ENCODE measurements at regions not wholly inside any gene's neighbourhood (a gene's known extent, or its start where the extent isn't known, plus 50 kb on each side); places are given as distances from the start of the nearest gene placed in this dataset.

DNA sequence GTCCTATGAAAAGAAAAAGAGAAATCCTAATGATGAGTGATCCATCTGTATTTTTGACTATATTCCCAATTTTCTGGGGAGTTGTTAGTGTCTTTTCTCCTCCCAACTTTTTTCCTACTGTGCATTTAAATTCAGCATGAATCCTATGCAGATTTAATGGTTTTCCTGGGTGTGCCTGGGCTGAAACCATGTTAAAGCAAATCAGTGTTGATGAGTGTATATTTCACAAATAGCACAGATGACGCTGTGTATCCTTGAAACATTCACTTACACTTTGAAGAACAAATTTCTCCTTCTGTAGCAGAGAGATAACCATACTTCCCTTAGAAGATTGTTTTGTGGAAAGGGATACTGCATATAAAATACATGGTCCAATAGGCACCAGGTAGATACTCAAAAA, 114.3 kb downstream of the TRIB2 start:
- DNase-seq: no peak

DNA sequence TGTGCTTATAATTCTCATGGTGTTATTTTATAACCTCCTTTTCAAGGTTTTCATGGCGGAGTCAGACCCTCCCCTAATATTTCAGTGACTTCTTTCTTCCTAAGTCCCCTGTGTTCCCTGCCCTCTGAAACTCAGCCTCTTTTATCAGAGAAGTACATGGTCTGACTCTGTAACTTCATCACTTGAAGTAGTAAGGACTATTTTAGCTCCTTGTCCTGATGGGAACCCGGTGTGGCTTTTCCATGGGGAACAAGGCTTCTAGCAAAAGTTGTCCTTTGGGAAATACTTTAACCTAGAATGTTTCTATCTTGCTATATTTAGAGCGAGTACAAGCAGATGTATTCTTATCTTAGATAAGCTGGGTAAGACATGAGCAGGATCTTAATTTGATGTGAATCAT, 117.5 kb downstream of the TRIB2 start:
- DNase-seq: no peak

DNA sequence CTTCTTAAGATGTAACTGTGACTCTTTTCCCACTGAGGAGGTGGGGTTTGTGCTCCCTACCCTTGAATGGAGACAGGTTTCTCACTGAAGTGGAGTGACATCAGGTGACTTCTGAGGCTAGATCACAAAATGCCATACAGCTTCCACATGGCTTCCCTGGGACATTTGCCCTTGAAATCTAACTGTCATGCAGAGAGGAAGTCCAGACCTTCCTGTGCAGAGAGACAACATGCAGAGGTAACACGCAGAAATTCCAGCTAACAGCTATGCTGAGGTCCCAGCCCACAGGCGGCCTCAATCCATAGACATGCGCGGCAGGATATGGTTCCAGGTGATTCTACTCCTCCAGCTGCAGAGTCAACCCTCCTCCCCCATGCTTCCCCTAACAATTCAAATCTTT, 119.0 kb downstream of the TRIB2 start:
- no peak for DNase-seq

DNA sequence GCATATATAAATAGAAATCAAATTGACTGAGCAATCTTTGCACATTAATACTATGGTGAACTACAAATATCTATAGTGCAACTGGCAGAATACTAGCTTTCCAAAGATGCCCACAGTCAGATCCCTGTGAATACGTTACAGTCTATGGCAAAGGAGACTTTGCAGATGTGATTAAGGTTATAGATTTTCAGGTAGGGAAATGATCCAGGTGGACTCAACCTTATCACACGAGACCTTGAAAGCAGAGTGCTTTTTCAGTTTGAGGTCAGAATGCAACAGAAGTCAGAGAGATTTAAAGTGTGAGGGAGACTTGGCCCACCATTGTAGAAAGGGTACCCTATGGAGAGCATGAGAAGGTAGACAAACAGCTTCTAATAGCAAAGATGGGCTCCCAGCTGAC, 122.6 kb downstream of the TRIB2 start:
- DNase-seq: no peak

DNA sequence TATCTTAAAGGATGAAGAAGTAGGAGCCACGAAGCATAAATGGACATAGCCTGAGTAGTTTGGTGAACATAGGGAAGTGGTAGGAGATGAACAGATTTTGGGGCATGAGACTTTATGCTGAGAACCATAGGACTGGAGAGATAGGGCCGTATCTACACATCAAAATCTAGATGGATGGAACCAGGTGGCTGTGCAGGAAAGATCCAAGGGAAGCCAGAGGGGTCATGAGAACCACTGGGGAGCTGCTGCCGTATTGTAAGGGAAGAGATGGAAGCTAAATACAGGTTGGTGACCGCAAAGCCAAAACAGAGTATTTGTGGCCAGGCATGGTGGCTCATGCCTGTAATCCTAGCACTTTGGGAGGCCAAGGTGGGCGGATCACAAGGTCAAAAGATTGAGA, 124.3 kb downstream of the TRIB2 start:
- no peak for DNase-seq

DNA sequence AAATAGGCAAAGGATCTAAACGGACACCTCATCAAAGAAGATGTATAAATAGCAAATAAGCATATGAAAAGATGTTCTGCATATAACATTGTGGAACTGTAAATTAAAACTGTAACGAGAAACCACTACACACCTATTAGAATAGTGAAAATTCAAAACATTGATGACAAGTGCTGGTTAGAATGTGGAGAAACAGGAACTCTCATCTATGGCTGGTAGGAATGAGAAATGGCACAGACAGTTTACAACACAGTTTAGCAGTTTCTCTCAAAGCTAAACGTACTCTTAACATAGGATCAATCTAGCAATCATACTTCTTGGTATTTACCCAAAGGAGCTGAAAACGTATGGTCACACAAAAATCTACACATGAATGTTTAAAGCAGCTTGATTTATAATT, 126.2 kb downstream of the TRIB2 start:
- no peak for DNase-seq

DNA sequence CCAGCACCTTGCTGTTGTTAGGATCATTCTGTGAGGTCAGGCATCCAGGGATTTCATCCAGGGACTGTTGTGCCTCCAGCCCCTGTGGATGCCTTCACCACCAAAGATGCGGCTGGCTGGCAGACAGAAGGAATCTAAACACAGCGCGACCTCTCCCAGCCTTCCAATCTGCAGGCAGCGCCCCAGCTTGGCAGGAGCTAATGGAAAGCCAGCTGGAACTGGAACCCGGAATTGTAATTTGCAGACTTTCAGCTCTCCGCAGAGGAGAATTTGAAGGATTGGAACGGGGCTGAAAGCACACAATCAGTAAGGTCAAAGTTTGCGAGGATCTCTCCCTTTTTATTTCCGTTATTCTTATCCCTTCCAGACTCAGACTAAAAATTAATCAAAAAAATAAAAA, 127.8 kb downstream of the TRIB2 start:
- no peak for DNase-seq

DNA sequence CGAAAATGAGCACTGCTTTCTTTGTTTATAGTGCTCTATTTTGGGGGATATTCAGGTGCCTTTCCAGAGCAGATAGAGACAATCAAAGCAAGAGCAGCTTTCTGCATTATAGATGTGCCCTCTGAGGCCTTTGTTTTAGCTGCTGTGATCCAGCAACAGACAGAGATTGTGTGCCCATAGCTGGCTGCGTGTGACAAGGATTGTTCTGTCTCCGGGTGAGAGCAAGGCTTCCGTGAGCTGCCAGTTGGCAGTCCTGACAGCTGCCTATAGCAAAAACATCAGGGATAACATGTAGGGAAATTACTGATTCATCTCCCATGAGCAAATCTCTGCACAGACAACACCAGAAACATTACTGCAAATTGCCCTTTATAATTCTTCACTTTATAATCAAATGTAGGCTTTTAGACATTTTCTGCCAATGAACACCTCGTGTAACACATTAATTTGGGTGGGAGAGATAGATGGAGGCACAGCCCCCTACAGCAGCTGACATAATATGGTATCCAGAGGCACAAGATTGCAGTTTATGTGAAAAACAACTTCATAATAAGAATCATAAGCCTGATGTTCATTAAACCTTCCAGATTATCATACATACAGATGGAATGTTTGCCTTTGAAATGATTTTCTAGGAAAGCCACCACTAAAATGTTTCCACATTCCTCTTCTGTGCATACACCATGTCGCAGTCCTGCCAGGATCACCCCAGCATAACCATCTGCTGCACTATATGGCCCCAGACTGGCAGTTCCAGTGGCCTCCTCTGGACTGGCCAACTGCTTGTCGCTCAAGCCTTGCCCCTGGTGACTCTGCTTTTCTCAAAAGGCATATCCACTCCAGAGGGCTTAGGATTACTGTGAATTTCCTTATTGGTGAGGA, 131.2 kb downstream of the TRIB2 start:
- no peak for DNase-seq

DNA sequence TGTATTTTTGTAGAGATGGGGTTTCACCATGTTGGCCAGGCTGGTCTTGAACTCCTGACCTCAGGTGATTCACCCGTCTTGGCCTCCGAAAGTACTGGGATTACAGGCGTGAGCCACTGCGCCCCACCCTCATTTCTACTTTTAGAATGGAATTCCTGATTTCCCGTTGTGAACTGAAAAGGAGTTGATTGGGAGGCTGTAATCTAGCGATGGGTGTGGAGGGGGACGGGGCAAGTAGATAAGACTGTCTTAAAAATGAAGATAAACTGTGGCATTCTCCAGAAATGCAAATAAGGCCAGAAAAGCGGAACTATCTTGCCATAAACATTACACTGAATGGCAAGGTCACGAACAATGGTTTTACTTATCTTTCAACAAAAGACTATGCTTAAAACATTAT, 135.4 kb downstream of the TRIB2 start:
- DNase-seq: no peak

DNA sequence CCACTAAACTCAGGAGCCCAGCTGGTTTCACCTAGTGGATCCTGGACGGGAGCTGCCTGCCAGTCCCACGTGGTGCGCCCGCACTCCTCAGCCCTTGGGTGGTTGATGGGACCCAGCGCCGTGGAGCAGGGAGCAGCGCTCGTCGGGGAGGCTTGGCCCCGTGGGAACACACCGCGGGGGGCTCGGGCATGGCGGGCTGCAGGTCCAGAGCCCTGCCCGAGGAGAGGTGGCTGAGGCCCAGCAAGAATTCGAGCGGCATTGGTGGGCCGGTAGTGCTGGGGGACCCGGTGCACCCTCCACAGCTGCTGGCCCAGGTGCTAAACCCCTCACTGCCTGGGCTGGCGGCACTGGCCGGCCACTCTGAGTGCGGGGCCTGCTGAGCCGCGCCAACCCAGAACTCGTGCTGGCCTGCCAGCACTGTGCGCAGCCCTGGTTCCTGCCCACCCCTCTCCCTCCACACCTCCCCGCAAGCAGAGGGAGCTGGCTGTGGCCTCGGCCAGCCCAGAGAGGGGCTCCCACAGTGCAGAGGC, 137.3 kb downstream of the TRIB2 start:
- DNase-seq: no peak

DNA sequence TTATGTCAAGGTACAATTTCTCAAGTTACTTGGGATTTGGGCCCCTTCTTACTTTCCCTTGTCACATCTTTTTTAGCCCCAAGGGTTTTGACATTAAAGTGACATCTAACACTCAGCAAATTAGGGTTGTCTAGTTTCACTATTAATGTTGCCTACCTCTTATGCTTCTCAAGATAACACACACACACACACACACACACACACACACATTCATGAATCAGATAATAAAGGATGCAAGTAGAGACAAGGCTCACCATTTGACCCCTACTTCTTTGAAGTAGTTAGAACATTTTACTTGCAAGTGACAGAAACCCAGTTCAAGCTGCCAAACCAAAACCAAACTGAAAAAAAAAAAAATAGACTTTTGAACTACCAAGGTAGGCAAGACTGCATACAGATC, 138.8 kb downstream of the TRIB2 start:
- DNase-seq: no peak

DNA sequence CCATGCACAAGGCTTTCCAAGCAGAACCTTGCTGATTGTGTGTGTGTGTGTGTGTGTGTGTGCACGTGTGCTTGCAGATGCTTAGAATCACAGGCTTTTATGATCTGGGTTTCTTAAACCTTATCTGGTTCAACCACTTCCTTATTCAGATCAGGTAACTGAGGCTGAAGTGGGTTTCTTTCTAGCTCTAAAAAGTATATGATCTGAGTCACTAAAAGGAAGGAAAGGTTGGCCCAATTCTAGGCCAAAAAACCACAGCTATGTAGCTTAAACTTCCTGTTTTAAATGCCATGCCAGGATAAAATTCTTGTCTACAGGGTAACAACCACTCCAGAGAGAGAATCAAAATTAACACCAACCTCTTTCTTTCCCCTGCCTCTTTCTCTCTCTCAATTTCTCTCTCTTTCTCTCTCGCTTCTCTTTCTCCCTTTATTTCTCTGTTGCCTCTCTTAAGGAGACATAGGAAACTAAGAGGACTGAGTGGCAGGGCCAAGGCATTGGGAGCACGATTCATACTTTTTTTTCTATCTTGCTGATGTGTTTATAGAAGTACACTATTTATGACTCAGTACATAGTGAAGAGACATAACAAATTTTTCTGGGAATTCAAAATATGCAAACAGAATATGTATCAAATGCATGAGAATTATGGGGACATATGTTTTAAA, 140.3 kb downstream of the TRIB2 start:
- DNase-seq: peak; percentile 84

DNA sequence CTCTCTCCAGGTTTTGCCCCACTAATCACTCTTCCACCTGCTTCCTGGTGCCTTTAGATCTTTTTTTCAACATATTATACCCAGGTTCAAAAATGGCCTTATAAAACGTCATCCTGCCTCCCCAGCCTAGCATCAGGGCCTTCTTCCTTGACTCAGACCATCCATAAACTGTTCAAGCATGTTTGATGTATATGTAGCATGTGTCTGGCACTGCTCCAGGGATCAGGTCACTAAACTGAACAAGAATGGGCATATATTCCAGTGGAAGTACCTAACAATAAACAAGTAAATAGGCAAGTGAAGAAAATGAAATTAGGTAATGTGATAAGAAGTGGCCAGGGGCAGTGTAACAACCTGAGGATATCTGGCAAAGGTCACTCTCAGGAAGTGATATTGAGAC, 141.2 kb downstream of the TRIB2 start:
- no peak for DNase-seq

DNA sequence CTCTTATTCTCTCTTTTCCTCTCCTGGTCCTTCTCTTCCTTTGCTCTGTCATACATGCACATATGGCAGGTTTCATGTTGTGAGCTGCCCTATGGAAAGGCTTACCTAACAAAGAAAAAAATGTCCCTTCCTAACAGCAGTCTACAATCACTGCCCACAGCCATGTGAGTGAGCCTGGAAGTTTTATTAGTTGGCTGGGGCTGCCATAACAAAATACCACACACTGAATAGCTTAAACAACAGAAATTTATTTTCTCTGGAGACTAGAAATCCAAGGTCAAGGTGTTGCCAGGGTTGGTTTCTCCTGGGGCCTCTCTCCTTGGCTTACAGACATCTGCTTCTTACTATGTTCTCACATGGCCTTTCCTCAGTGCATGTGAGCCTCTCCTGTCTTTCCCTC, 142.1 kb downstream of the TRIB2 start:
- DNase-seq: no peak

DNA sequence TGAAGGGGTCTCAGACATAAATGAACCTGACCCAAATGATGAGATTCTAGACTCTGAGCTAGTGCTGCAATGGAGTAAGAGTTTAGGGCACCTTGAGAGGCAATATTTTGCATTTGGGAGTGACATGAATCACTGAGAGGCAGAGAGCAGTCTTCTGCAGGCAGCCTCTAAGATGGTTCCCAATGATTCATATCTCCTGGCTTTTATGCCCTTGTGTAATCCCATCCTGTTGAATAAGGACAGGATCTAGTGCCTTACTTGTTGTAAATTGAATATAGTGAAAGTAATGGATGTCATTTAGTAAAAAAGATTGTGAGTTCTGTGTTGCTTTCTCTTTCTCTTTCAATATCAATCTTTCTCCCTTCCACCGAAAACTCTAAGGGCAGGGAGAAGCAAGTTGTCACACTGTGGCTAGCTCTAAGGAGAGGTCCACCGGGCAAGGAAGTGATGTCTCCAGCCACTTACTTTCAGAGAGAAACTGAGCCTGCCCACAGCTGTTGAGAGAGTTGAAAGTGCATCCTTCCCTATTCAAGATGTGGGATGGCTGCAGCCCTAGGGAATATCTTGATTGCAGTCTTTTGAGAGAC, 144.7 kb downstream of the TRIB2 start:
- DNase-seq: peak; percentile 73

DNA sequence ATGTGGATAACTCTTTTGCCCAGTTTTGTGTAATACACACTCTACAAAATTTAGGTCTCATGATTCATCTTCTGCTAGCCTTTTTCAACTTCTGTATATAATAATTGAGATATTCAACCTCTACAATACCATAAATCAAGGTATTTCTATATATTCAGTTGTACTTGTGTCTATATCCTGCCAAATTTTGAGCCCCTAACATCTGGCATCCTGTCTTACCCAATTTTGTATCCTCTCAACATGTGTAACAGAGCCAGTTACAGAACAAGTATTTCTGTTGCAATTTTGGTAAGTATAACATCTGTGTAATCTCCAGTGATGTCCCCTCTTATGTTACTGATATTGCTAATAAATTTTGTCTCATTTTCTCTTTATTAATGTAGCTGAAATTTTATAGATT, 145.8 kb downstream of the TRIB2 start:
- DNase-seq: no peak

DNA sequence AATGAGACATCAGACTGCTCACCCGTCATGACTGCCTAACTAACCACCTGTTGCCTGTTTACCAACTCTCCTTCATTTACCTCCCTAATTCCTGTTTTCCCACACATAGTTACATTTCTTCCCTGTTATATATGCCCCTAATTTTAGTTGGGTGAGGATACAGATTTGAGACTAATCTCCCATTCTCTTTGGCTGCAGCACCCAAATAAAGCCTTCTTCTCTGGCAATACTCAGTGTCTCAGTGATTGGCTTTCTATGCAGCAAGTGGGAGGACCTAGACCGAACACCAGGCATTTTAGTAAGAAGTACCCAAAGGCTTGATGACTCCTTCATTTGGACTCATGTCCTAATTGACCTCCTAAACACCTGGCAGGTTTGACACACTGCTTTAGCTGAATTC, 147.2 kb downstream of the TRIB2 start:
- no peak for DNase-seq

DNA sequence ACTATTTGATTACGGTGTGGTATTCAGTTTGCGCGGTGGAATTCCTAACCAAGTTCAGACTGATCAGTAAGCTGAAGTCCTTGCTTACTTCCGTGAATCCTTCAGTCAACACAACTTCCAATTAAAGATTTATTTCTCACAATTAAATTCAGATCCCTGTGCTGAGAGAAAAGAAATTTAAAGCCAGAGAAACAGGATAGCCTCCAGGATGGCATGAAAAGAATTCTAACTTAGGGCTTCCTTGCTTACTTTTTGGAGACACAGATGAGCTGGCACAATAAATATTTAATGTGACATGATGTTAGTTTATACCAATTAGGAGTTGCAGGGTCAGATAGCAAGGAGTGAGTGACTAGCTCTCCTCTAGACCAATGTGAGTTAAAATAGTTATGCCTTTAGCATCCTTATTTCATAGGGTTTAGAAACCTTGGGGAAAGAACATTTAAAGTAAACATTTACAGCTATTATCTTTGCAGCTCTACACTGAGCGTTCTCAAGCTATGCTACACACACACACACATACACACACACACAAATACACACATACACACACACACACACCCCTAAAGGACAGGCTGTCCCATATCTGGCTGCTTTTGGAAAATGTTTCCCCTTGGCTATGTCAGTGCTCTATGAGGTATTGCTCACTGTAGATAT, 151.0 kb downstream of the TRIB2 start:
- no peak for DNase-seq

DNA sequence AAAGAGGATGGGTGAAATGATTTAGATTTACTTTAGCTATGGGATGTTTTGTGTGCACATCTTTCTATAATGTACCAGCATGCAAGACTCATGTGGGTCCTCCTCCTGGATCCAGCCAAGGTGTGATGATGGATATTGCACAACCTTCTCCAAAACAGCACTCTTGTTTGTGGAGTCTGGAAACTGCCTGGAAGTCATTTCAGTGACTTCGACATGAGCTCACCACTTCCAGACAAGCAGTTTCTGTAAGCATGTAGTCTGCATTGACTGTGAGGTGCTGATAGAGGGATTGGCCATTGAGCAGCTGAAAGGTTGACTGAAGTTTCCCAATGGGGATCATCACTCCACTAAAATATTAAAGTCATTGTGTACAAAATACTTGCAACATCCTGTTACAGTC, 154.0 kb downstream of the TRIB2 start:
- DNase-seq: no peak

DNA sequence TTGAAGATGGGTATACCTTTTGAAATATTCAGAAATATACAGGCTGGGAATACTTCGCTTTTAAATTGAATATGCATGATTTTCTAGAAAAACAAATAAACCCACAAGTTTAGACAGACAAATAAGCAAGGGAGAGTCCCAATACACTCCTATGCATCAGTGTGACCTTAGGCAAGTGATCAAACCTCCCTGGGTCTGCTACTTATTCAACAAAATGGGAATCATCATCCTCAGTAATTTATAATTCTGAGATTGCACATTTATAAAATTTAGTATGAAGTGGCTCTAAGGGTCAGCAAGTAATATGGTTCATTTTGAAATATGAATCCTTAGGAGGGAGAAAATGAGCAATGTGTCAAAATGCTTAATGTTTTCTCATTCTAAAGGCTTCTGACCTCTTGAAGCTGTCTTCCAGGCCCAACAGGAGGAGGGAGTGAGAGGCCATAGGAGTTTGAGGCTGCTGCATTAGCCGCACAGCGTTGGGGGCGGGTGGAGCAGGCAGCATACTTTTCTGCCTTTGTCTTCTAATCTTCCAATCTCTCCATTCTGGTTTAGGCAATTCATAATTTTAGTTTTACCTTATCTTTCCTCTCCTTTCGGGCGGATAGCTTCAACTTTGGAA, 155.1 kb downstream of the TRIB2 start:
- DNase-seq: no peak

DNA sequence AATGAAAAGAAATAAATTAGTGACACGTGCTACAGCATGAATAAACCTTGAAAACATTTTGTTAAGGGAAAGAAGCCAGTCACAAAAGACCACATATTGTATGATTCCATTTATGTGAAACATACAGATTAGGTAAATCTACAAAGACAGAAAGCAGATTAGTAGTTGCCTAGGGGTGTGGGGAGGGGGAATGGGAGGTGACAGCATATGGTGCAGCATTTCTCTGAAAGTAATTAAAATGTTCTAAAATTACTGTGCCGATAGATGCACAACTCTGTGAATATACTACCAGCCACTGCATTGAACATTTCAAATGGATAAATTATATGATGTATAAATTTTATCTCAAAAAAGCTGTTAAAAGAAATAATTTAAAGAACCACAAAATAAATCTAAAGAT, 161.0 kb downstream of the TRIB2 start:
- DNase-seq: no peak

DNA sequence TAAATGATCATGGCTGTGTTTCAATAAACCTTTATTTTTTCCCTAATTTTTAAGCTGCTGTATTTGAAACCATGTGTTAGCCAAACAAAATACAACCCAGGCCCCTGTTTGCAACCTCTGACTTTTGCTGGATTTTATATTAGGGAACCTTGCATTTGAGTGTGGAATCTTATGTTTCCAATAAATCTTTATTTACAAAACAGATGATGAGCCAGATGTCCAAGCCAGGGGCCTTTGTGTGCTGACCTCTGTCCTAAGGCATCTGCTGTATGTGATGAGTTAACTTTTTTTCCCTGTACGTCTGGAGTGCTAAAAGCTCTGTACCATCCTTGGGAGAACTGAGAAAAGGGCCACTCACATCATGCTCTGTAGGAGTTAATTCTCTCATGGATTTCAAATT, 162.9 kb downstream of the TRIB2 start:
- DNase-seq: no peak

DNA sequence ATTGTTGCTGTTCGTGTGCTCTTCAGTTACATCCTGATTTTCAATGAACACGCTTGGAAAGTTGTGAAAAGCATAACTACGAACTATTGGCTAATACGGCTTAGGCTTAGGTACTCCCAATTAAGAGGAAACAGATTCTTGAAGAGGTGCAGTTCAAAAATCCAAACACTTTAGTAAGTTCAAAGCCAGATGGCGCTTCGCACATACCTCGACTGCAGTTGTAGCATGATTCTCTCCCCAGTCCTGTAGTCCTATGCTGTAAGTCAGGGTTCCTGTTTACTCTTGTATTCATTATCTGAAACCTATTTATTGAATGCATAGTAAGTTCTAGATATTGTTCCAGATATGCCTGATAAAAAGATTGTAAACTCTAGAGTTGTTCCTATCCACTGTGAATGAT, 165.2 kb downstream of the TRIB2 start:
- DNase-seq: no peak

Measured in HCEC 1CT (cell line).